ENCODE measurements at regions not wholly inside any gene's neighbourhood (a gene's known extent, or its start where the extent isn't known, plus 50 kb on each side); places are given as distances from the start of the nearest gene placed in this dataset.
A peak's percentile ranks its signal among the peaks of the same experiment; 100 is the strongest.

GRCh38 chr1:39134768-39135333 is 69.6 kb upstream of the MACF1 start:
- no peak for DNase-seq (ENCODE audit: low read depth)

GRCh38 chr1:39136638-39137037 is 67.9 kb upstream of the MACF1 start:
- DNase-seq (ENCODE audit: low read depth) = no peak

GRCh38 chr1:39139723-39140360 is 64.7 kb upstream of the MACF1 start:
- DNase-seq (ENCODE audit: low read depth) = no peak

DNA sequence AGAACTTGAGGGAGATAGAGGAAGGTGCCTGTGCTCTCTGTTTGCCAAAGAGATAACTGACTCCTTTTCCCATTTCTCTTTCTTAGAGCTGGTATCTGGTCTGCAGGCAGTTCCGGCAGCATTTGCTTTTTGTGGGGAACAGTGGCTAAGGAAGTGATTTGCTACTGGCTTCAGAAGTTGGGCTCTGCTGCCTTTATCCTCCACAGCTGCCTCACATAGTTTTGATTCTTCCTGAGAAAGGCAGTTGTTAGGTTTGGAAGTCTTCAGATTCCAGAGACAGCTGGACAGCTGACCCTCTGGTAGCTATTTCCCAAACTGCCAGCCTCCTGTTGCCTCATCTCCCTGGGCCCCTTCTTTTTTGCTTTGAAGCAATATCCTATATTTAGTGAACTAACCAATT is 62.6 kb upstream of the MACF1 start:
- DNase-seq (ENCODE audit: low read depth) = no peak

DNA sequence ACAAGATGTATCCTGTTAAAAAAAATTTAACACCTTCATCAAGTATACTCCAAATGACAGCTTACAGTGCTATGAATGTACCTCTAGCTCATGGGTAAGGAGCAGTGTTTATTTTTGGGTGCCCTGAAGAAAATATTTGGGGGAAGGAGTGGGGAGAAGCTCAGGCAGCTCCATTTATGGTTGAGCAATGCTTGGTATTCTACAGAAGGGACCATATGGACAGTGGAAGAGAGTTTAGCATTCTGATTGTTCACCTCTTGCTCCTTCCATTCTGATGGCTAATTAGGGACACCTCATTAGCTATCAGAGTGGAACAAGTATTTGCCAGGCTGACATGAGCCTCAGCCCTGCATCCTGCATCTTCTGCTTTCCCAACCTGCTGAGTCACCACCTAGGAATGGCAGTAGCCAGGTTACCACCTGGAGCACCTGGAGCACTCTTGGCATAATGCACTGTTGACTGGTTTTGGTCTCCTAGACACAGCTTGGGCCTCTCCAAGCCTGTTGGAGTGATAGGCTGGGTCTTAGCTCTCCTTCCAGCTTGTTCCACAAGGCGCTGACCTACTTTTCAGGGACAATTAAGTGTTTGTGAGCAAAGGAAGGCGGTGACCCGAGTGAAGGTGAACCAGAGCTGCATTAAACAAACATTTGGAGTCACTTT is 62.0 kb upstream of the MACF1 start:
- DNase-seq (ENCODE audit: low read depth) = peak; percentile 85

- no peak for DNase-seq (ENCODE audit: low read depth)
These were observed 59.6 kb upstream of the MACF1 start for GRCh38 chr1:39144924-39145323.

DNA sequence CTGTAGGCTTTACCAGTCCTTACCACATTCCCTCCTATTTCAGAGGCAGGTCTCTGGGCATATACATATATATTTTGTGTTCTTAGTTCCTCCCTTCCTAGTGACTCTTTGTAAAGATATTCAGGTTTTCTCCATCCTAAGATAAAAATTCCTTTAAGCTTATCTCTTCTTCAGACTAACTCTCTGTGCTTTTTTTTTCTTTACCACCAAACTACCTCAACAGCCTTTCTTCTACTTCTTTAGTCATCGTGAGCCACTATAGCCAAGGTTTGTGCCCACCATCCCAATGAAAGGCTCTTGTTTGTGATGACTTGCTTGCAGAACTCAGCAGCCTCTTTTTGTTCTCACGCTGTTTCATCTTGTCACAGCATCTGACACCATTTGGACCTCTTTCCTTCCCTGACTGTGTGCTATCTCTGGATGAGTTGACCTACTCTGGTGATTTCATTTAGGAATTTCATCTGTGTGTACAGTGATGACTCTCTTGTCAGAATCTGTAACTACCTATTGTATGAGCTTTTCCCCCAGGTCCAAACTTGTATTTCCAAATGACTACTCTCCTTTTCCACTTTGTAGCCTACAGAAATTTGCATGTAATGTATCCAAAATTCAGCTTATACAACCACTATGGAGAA is 59.0 kb upstream of the MACF1 start:
- no peak for DNase-seq (ENCODE audit: low read depth)

DNA sequence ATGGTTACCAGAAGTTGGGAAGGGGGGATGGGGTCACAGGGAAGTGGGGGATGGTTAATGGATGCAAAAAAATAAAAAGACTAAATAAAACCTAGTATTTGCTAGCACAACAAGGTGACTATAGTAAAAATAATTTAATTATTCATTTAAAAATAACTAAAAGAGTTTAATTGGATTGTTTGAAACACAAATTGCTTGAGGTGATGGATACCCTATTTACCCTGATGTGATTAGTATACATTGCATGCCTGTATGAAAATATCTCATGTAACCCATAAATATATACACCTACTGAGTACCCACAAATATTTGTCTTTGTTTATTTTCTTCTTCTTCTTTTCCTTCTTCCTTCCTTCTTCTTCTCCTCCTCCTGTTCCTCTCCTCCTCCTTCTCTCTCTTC is 57.8 kb upstream of the MACF1 start:
- no peak for DNase-seq (ENCODE audit: low read depth)

DNA sequence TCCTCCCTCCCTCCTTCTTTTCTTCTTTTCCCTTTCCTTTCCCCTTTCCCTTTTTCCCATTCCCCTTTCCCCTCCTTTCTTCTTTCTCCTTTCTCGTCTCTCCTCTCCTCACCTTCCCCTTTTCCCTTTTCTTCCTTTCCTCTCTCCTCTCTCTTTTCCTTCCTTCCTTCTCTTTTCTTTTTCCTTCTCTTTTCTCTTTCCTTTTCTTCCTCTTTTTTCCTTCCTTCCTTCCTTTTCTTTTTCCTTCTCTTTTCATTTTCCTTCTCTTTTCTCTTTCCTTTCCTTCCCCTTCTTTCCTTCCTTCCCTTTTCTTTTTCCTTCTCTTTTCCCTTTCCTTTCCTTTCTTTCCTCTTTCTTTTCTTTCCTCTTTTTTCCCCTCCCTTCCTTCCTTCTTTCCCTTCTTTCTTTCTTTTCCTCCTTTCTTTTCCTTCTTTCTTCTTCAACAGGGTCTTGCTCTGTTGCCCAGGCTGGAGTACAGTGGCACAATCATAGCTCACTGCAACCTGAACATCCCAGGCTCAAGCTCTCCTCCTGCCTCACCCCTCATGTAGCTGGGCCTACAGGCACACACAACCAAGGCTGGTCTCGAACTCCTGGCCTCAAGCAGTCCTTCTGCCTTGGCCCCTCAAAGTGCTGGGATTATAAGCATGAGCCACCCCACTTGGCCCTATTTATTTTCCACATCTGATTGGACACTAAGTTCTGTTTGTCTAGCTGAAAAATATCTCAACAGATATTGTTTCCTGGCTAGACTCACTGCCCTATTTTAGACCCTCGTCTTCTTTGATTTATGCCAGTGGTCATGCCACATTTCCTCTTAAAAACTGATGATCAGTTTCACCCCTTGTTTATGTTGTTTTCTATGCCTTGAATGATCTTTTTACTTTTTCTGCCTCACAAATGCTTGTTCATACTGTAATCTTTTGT is 57.1 kb upstream of the MACF1 start:
- DNase-seq (ENCODE audit: low read depth) = no peak

DNA sequence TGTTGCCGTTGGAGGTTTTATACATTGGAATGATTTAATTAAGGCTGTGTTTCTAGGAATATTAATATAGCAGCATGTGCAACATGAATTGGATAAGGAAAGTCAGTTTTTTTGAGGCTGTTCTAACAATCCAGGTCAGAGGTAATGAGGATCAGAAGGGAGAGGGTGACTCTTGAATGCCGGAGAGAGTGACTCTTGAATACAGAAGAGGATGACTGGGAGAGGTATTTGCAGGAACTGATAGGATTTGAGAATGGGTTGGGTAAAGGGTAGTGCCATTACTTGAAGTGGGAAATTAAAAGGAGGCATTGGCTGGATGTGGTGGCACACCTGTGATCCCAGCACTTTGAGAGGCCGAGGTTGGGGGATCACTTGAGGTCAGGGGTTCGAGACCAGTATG is 55.6 kb upstream of the MACF1 start:
- no peak for DNase-seq (ENCODE audit: low read depth)

DNA sequence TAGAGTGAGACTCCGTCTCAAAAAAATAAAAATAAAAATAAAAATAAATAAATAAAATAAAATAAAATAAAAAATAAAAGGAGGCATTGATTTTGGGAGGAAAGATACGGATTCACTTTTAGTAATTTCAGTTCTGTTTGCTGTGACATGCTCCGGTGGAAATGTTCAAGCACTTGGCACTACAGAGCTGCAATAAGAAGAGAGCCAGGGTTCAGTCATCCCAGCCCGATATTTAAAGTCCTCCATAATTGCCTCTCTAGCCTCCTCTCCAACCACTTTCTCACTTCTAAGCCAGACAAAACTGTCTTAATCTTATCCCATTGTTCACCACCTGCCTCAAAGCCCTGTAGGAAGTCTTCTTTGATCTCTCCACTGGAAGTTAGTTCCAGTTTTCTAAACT is 55.0 kb upstream of the MACF1 start:
- no peak for DNase-seq (ENCODE audit: low read depth)

DNA sequence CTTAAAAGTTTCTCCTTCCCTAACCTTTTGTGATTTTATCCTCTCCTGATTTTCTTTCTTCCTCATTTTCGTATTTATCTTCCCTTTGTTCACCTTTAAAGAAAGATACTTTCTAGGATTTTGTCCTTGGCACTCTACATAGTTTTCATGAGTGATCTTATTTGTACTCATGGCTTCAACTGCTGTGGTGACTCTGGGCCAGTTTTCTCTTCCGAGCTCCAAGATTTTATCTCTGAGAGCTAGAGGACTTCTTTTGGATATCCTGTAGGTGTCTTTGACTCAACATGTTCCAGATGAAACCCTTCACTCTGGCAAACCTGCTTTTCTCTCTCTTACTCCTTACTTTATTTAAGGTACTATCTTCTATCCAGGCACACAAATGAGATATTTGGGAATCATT is 53.7 kb upstream of the MACF1 start:
- no peak for DNase-seq (ENCODE audit: low read depth)

DNA sequence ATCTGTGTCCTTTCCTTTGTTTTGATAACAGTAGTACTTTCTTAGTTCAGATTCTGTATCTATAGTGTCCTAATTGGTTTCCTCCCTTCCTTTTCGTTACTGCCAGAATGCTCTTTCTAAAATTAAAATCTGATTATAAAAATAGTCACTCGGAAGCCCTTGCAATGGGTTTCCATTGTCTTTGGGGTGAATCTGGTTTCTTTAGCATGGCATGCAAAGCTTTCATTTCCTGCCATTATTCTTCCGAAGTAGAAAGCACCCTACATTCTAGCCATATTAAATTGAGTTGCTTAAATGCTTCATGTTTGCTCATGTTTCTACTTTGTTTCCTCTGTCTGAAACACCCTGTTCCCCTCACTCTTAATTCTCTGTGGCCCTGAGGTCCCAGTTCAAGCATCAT is 53.2 kb upstream of the MACF1 start:
- no peak for DNase-seq (ENCODE audit: low read depth)

GRCh38 chr1:39152923-39153322 is 51.6 kb upstream of the MACF1 start:
- no peak for DNase-seq (ENCODE audit: low read depth)

GRCh38 chr1:39153684-39154083 is 50.8 kb upstream of the MACF1 start:
- DNase-seq (ENCODE audit: low read depth) = no peak

GRCh38 chr1:39154553-39155421 is 49.7 kb upstream of the MACF1 start:
- peak; percentile 87 for DNase-seq (ENCODE audit: low read depth)

Data from renal cortical epithelial cell (primary cell).